Panc1 (cell line): ENCODE measurements at regions not wholly inside any gene's neighbourhood (a gene's known extent, or its start where the extent isn't known, plus 50 kb on each side); places are given as distances from the start of the nearest gene placed in this dataset.

Experiments used
- ATAC-seq: fragments of 200-7000 bp; cut with Tn5 transposase; 2 replicates; pipeline ENCODE4 v1.9.1; 2020; ENCODE audit warnings: mild to moderate bottlenecking, moderate library complexity
- BruUV-seq: library from RNA; stranded (reverse); fragments of 400-500 nt; replicated peaks from 2 replicates; lab custom pipeline; 2021; lab: Mats Ljungman, UMichigan
- CTCF ChIA-PET: fragments of 300-600 bp; sonication (Branson Sonifier 250); formaldehyde crosslinking; loops from one replicate; lab custom pipeline; 2022; ENCODE audit warnings: antibody characterized with exemption; lab: Charles Lee
- POLR2A ChIA-PET: fragments of 300-600 bp; sonication (Branson Sonifier 250); formaldehyde crosslinking; loops from one replicate; lab custom pipeline; 2022; ENCODE audit warnings: antibody characterized with exemption; lab: Charles Lee
- DNase-seq: peaks from one replicate; pipeline ENCODE4 v3.0.0-alpha.2; 2010; ENCODE audit warnings: low read depth, low spot score
- H3K27ac ChIP-seq: 2 replicates; pipeline ENCODE4 v1.5.1; 2011; ENCODE audit warnings: mild to moderate bottlenecking, low read length, inconsistent platforms
- H3K27me3 ChIP-seq: fragments of 200-500 bp; sonication (Bioruptor generic); 2 replicates; pipeline ENCODE4 v1.6.0; 2014; ENCODE audit warnings: low read length, inconsistent platforms; ENCODE audit not compliant: control insufficient read depth, insufficient read depth
- H3K36me3 ChIP-seq: fragments of 200-500 bp; sonication (Bioruptor generic); 2 replicates; pipeline ENCODE4 v1.5.1; 2014; ENCODE audit warnings: inconsistent platforms, mild to moderate bottlenecking, low read length, moderate library complexity; ENCODE audit not compliant: control insufficient read depth, insufficient read depth
- H3K4me1 ChIP-seq: 2 replicates; pipeline ENCODE4 v1.5.1; 2011; ENCODE audit warnings: inconsistent platforms, mild to moderate bottlenecking, low read length, moderate library complexity; ENCODE audit not compliant: control insufficient read depth, insufficient read depth
- H3K4me3 ChIP-seq, 2 experiments: 2 replicates each; pipeline ENCODE4 v1.5.1; 2011 to 2012; ENCODE audit warnings: low read depth in 2 of 2, low read length in 2 of 2, mild to moderate bottlenecking in 2 of 2, inconsistent platforms in 1 of 2, moderate library complexity in 1 of 2
- H3K9me3 ChIP-seq: fragments of 200-500 bp; sonication (Bioruptor generic); 2 replicates; pipeline ENCODE4 v1.5.1; 2014; ENCODE audit warnings: low read depth, mild to moderate bottlenecking, inconsistent platforms, low read length, moderate library complexity; ENCODE audit not compliant: control insufficient read depth, insufficient read depth
- POLR2AphosphoS5 ChIP-seq: IDR thresholded peaks from 2 replicates; pipeline ENCODE4 v1.6.1; 2012; ENCODE audit warnings: mild to moderate bottlenecking, low read depth, low read length, moderate library complexity
- SIN3A ChIP-seq: IDR thresholded peaks from 2 replicates; pipeline ENCODE4 v1.6.1; 2012; ENCODE audit warnings: low read depth, mild to moderate bottlenecking, low read length, moderate library complexity, borderline replicate concordance; ENCODE audit not compliant: insufficient read depth
- TCF7L2 ChIP-seq: IDR thresholded peaks from 2 replicates; pipeline ENCODE4 v1.6.1; 2011; ENCODE audit warnings: mild to moderate bottlenecking, low read depth, low read length, inconsistent platforms
- in situ Hi-C: cut with HindIII; loops from 2 replicates; pipeline ENCODE4 v1.10.0; 2016; ENCODE audit warnings: low sequenced_read_pairs, low pct_unique_long_range_greater_than_20kb
- intact Hi-C: fragments of 100-400 bp; cut with micrococcal nuclease; formaldehyde crosslinking; loops from one replicate; pipeline ENCODE4 v1.10.0; 2022; ENCODE audit not compliant: unreplicated experiment
- TF ChIP-seq, protein P1 (sequence below), 2 experiments: IDR thresholded peaks; 2 replicates each; pipeline ENCODE4 v1.6.1; 2011 to 2012; ENCODE audit warnings: low read depth in 2 of 2, control low read depth in 1 of 2, low read length in 1 of 2, mild to moderate bottlenecking in 1 of 2, moderate library complexity in 1 of 2; ENCODE audit not compliant: insufficient read depth in 1 of 2
- TF ChIP-seq, protein P2 (sequence below): fragments of 450-650 bp; IDR thresholded peaks from 2 replicates; pipeline ENCODE4 v1.5.1; 2017; ENCODE audit warnings: mild to moderate bottlenecking

DNA sequence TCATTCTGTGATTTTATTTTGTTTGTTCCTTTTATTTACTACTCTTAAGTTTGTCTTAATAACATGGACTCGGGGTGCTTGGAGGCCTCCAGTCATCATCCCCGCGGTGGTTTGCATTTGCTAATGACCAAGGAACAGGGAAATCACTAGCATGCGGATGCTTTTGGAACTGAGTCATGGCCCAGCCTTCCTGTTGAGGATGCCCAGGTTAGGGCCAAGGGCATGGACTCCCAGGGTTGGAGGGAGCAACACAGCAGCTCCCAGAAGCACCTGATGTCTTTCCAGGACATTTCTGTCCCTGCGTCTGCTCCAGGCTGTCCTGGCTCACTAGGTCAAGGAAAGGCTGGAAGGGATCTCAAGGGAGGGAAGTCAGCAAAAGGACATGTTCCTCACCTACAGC lies 423.7 kb upstream of the TSHZ3 start:
- DNase-seq (no peak), ATAC-seq (no peak)
- CTCF ChIA-PET: interaction anchor here (0.5 kb wide), 1 partner anchor 100 kb away, joined by 4 read pairs; no protein-coding TSS in a partner anchor
- Histone ChIP-seq H3K4me1 (no peaks in the 10 kb centered on the region), H3K9me3 (no peaks in the 10 kb centered on the region), H3K27ac (no peak overlapping the region), H3K27me3 (no peaks in the 10 kb centered on the region), H3K4me3 (no peak overlapping the region), H3K36me3 (no peaks in the 10 kb centered on the region)
- intact Hi-C loops (no loop called here), in situ Hi-C loops (no loop called here)
- no peak for TF ChIP-seq SIN3A
- TF ChIP-seq POLR2AphosphoS5: no peak
- TF ChIP-seq, protein P1, sequence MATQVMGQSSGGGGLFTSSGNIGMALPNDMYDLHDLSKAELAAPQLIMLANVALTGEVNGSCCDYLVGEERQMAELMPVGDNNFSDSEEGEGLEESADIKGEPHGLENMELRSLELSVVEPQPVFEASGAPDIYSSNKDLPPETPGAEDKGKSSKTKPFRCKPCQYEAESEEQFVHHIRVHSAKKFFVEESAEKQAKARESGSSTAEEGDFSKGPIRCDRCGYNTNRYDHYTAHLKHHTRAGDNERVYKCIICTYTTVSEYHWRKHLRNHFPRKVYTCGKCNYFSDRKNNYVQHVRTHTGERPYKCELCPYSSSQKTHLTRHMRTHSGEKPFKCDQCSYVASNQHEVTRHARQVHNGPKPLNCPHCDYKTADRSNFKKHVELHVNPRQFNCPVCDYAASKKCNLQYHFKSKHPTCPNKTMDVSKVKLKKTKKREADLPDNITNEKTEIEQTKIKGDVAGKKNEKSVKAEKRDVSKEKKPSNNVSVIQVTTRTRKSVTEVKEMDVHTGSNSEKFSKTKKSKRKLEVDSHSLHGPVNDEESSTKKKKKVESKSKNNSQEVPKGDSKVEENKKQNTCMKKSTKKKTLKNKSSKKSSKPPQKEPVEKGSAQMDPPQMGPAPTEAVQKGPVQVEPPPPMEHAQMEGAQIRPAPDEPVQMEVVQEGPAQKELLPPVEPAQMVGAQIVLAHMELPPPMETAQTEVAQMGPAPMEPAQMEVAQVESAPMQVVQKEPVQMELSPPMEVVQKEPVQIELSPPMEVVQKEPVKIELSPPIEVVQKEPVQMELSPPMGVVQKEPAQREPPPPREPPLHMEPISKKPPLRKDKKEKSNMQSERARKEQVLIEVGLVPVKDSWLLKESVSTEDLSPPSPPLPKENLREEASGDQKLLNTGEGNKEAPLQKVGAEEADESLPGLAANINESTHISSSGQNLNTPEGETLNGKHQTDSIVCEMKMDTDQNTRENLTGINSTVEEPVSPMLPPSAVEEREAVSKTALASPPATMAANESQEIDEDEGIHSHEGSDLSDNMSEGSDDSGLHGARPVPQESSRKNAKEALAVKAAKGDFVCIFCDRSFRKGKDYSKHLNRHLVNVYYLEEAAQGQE (IDR thresholded peaks at IDR 0.05; ENCODE audit: insufficient read depth in 1 of 2, low read depth in 2 of 2, low read length in 1 of 2): no peak
- TF ChIP-seq TCF7L2: no peak
- TF ChIP-seq, protein P2, sequence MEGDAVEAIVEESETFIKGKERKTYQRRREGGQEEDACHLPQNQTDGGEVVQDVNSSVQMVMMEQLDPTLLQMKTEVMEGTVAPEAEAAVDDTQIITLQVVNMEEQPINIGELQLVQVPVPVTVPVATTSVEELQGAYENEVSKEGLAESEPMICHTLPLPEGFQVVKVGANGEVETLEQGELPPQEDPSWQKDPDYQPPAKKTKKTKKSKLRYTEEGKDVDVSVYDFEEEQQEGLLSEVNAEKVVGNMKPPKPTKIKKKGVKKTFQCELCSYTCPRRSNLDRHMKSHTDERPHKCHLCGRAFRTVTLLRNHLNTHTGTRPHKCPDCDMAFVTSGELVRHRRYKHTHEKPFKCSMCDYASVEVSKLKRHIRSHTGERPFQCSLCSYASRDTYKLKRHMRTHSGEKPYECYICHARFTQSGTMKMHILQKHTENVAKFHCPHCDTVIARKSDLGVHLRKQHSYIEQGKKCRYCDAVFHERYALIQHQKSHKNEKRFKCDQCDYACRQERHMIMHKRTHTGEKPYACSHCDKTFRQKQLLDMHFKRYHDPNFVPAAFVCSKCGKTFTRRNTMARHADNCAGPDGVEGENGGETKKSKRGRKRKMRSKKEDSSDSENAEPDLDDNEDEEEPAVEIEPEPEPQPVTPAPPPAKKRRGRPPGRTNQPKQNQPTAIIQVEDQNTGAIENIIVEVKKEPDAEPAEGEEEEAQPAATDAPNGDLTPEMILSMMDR: no peak
- POLR2A ChIA-PET: no interaction called here
- no TSS peak for BruUV-seq

DNA sequence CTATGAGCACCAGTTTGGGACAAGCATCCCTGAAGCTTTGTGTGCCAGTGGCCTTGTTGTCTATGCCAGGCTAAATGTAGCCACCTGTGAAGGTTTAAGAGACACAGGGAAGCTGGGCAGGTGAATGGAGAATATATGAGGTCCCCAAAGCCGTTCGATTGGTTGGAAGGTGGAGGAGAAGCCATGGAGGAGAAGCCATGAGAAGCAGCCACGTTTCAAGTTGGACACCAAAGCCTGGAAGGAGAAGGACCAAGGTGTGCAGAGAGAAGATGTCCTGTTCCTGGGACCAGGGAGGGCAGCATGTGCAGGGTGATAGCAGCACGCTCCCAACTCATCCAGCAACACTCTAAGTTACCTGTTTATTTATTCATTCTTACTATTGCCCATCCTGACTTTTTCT lies 432.3 kb upstream of the TSHZ3 start:
- H3K4me1 ChIP-seq: no peaks in the 10 kb centered on the region
- no peaks in the 10 kb centered on the region for H3K9me3 ChIP-seq
- ChIA-PET CTCF (no interaction called here), POLR2A (no interaction called here)
- H3K27me3 ChIP-seq: 0 out of 2 replicates have a peak, but pooled peaks cover 2% of the 10 kb centered on the region
- H3K27ac ChIP-seq: no peak overlapping the region
- TF ChIP-seq, protein P2: no peak
- no peak for TF ChIP-seq SIN3A
- TF ChIP-seq TCF7L2: no peak
- no peak for TF ChIP-seq POLR2AphosphoS5
- TF ChIP-seq, protein P1 (IDR thresholded peaks at IDR 0.05; ENCODE audit: insufficient read depth in 1 of 2, low read depth in 2 of 2, low read length in 1 of 2): no peak
- DNase-seq (no peak), ATAC-seq (no peak)
- in situ Hi-C loops (no loop called here), intact Hi-C loops (no loop called here)
- no peaks in the 10 kb centered on the region for H3K36me3 ChIP-seq
- no peak overlapping the region for H3K4me3 ChIP-seq
- no TSS peak for BruUV-seq
